ENCODE measurements at regions not wholly inside any gene's neighbourhood (a gene's known extent, or its start where the extent isn't known, plus 50 kb on each side); places are given as distances from the start of the nearest gene placed in this dataset.

DNA sequence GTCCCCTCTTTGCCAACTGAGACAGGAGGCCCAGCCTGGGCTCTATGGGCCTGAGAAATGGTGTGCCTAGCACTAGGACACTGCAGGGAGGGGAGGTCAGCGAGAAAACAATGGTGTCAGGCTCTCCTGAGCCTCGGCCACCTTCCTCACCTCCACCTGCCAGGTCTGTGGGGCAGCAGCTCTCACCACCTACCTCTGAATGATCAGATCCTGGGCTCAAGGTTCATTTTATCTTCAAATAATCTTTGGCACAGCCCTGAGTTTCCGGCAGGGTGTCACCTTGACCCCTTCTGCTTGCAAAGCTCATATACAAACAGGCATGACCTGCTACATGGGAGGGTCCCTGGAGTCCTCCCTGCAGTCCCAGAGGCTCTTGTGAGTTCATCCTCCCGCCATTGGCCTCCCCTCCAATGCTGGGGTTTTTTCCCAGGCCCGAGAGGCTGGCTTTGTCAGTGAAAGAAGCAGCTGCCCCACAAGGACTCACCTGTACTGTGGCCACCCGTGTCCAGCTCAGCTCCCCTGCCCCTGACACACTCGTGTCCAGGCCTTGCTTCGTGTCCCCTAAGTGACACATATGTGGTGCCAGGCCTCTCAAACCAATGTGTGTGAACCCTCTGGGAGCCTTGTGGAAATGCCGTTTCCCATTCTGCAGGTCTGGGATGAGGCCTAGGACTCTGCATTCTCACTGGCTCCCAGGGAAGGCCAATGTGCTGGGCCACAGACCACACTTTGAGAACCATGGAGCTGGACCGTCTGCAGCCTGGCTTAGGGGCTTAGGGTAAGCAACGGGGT is 176.8 kb upstream of the CIBAR2 start (continued):
- TF ChIP-seq IKZF5 (CRISPR knock-in tag; IDR thresholded peaks at IDR 0.05) (peak; percentile 87; the same call in 1 of the 2 replicates), CBX5 (CRISPR knock-in tag; IDR thresholded peaks at IDR 0.05; ENCODE audit: borderline replicate concordance) (peak; percentile 11; the same call in 1 of the 2 replicates), ASH2L (IDR thresholded peaks at IDR 0.05; ENCODE audit: insufficient read length, low read depth, low read length) (peak; percentile 66), ZNF44 (CRISPR knock-in tag; IDR thresholded peaks at IDR 0.05) (no peak), IKZF1 (IDR thresholded peaks at IDR 0.05) (no peak), ZBTB2 (CRISPR knock-in tag; IDR thresholded peaks at IDR 0.05; ENCODE audit: low read depth) (no peak), SIX1 (CRISPR knock-in tag; IDR thresholded peaks at IDR 0.05; ENCODE audit: borderline replicate concordance) (0 out of 2 replicates have a peak, but pooled peaks have one; percentile 50), ESRRA (CRISPR knock-in tag; IDR thresholded peaks at IDR 0.05; ENCODE audit: low read depth) (peak; percentile 99), ZNF143 (CRISPR knock-in tag; IDR thresholded peaks at IDR 0.05) (0 out of 2 replicates have a peak, but pooled peaks have one; percentile 19), FOXA1 (IDR thresholded peaks at IDR 0.05) (no peak), FOXA1 (CRISPR knock-in tag; IDR thresholded peaks at IDR 0.05) (peak; percentile 82), SAP130 (CRISPR knock-in tag; IDR thresholded peaks at IDR 0.05; ENCODE audit: low read depth) (peak; percentile 87), ZNF878 (CRISPR knock-in tag; IDR thresholded peaks at IDR 0.05) (no peak), ZNF747 (CRISPR knock-in tag; IDR thresholded peaks at IDR 0.05; ENCODE audit: borderline replicate concordance) (0 out of 2 replicates have a peak, but pooled peaks have one; percentile 71), XRCC5 (optimal IDR thresholded peaks at IDR 0.05; ENCODE audit: low read length) (no peak), SP2 (CRISPR knock-in tag; IDR thresholded peaks at IDR 0.05) (no peak), KLF16 (CRISPR knock-in tag; IDR thresholded peaks at IDR 0.05) (peak in 1 of 2 experiments; percentile 88; a peak in 2 of 4 replicates), ZNF891 (CRISPR knock-in tag; IDR thresholded peaks at IDR 0.05) (0 out of 2 replicates have a peak, but pooled peaks have one; percentile 55), PITX1 (CRISPR knock-in tag; IDR thresholded peaks at IDR 0.05) (peak; percentile 97), ZBTB3 (CRISPR knock-in tag; IDR thresholded peaks at IDR 0.05; ENCODE audit: borderline replicate concordance, low read depth) (peak; percentile 60; the same call in 1 of the 2 replicates), GMEB1 (CRISPR knock-in tag; IDR thresholded peaks at IDR 0.05; ENCODE audit: borderline replicate concordance) (peak; percentile 63; the same call in 1 of the 2 replicates), ZNF720 (CRISPR knock-in tag; IDR thresholded peaks at IDR 0.05) (no peak; the same call in 1 of the 2 replicates)
